ENCODE measurements at regions not wholly inside any gene's neighbourhood (a gene's known extent, or its start where the extent isn't known, plus 50 kb on each side); places are given as distances from the start of the nearest gene placed in this dataset.
"Not testable (repeated sequence)": the region's sequence is repeated elsewhere in the genome, so short reads cannot be mapped to it uniquely, and the experiment has no call there.

- not testable (repeated sequence) for H3K4me1 ChIP-seq (ENCODE audit: control insufficient read depth, insufficient read depth, low read length, unreplicated experiment); H3K4me3 ChIP-seq (ENCODE audit: low read depth, low read length); H3K27me3 ChIP-seq (ENCODE audit: insufficient read depth, low read length); H3K36me3 ChIP-seq (ENCODE audit: insufficient read depth, low read length); H2AFZ ChIP-seq (ENCODE audit: low read length, unreplicated experiment); H3K79me2 ChIP-seq (ENCODE audit: control insufficient read depth, insufficient read depth, low read length, unreplicated experiment)
- H3K27ac ChIP-seq (ENCODE audit: low read depth, low read length) = peak overlapping the region; percentile 52
These were observed 95.9 kb downstream of the NPIPB5 start for GRCh38 chr16:22606619-22607018.

- not testable (repeated sequence) for H3K4me3 ChIP-seq (ENCODE audit: low read depth, low read length); H3K4me1 ChIP-seq (ENCODE audit: control insufficient read depth, insufficient read depth, low read length, unreplicated experiment); H2AFZ ChIP-seq (ENCODE audit: low read length, unreplicated experiment); H3K79me2 ChIP-seq (ENCODE audit: control insufficient read depth, insufficient read depth, low read length, unreplicated experiment); H3K27me3 ChIP-seq (ENCODE audit: insufficient read depth, low read length); H3K27ac ChIP-seq (ENCODE audit: low read depth, low read length); H3K36me3 ChIP-seq (ENCODE audit: insufficient read depth, low read length)
These were observed 99.1 kb downstream of the NPIPB5 start for GRCh38 chr16:22609798-22610197.

GRCh38 chr16:22611128-22611527 lies 100.4 kb downstream of the NPIPB5 start:
- H3K27ac ChIP-seq (ENCODE audit: low read depth, low read length); H3K79me2 ChIP-seq (ENCODE audit: control insufficient read depth, insufficient read depth, low read length, unreplicated experiment); H3K36me3 ChIP-seq (ENCODE audit: insufficient read depth, low read length); H3K4me1 ChIP-seq (ENCODE audit: control insufficient read depth, insufficient read depth, low read length, unreplicated experiment); H3K4me3 ChIP-seq (ENCODE audit: low read depth, low read length); H2AFZ ChIP-seq (ENCODE audit: low read length, unreplicated experiment); H3K27me3 ChIP-seq (ENCODE audit: insufficient read depth, low read length): not testable (repeated sequence)

DNA sequence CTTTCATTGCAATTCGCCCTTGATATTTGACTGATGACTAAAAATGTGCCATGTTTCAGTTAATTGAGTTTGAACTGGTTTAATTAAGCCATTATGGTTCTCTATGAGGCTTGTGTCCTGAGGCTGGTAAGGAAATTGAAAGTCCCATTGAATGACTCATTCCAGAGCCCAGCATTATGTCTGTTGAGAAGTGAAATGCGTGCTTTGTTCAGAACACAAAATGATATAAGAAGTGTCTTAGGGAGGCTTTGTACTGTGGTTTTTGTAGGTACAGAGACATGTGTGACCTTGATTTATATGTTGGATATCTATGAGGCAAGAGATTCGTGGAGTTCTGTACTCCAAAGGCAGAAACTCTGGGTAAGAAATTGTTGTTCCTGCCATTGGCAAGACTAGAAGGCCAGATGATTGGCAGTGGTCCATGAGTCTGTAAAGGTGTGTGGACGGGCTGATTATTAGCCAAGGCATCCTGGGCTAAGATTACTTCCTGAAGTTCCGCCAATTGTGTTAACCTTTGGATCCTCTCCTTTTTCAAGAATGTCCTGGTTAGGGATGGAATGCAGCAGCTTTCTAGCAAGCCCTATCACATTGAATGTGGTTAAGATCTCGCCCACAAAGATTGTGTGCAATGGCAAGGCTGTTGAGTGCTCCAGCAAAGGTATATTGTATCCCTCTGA lies 103.7 kb downstream of the NPIPB5 start:
- H2AFZ ChIP-seq (ENCODE audit: low read length, unreplicated experiment) = no peak overlapping the region
- peaks cover 14% of the 10 kb centered on the region; the same call in 1 of the 2 replicates for H3K27me3 ChIP-seq (ENCODE audit: insufficient read depth, low read length)
- H3K36me3 ChIP-seq (ENCODE audit: insufficient read depth, low read length) = no peaks in the 10 kb centered on the region
- H3K27ac ChIP-seq (ENCODE audit: low read depth, low read length) = no peak overlapping the region
- no peaks in the 10 kb centered on the region for H3K4me1 ChIP-seq (ENCODE audit: control insufficient read depth, insufficient read depth, low read length, unreplicated experiment)
- H3K79me2 ChIP-seq (ENCODE audit: control insufficient read depth, insufficient read depth, low read length, unreplicated experiment) = no peaks in the 10 kb centered on the region
- H3K4me3 ChIP-seq (ENCODE audit: low read depth, low read length) = no peak overlapping the region

DNA sequence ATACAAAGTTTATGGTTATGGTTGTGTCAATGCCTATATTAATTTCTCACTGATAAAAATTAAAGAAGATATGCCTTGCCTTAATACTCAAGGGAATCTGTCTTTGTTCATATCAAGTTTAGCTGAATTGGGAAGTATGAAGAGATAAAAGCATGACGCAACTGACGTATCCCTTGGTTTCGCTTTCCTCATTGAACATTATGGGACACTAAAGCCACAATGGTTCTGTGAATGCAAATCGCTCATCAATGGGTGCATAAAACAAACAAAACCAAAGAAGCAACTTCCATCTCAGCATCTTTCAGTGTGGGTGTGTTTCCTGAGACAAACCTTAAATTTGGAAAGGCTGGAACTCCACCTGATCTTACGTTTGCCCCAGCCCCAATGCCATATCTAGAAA lies 108.2 kb downstream of the NPIPB5 start:
- Histone ChIP-seq H3K79me2 (ENCODE audit: control insufficient read depth, insufficient read depth, low read length, unreplicated experiment) (no peaks in the 10 kb centered on the region), H3K27ac (ENCODE audit: low read depth, low read length) (no peak overlapping the region), H3K27me3 (ENCODE audit: insufficient read depth, low read length) (peaks cover 50% of the 10 kb centered on the region), H2AFZ (ENCODE audit: low read length, unreplicated experiment) (no peak overlapping the region), H3K4me1 (ENCODE audit: control insufficient read depth, insufficient read depth, low read length, unreplicated experiment) (no peaks in the 10 kb centered on the region), H3K36me3 (ENCODE audit: insufficient read depth, low read length) (no peaks in the 10 kb centered on the region), H3K4me3 (ENCODE audit: low read depth, low read length) (no peak overlapping the region)

- Histone ChIP-seq H3K4me3 (ENCODE audit: low read depth, low read length) (no peak overlapping the region), H3K79me2 (ENCODE audit: control insufficient read depth, insufficient read depth, low read length, unreplicated experiment) (no peaks in the 10 kb centered on the region), H3K27ac (ENCODE audit: low read depth, low read length) (no peak overlapping the region), H3K27me3 (ENCODE audit: insufficient read depth, low read length) (peaks cover 72% of the 10 kb centered on the region), H3K36me3 (ENCODE audit: insufficient read depth, low read length) (no peaks in the 10 kb centered on the region), H3K4me1 (ENCODE audit: control insufficient read depth, insufficient read depth, low read length, unreplicated experiment) (no peaks in the 10 kb centered on the region), H2AFZ (ENCODE audit: low read length, unreplicated experiment) (no peak overlapping the region)
These were observed 111.0 kb downstream of the NPIPB5 start for GRCh38 chr16:22621586-22622155.

GRCh38 chr16:22622703-22623102 lies 112.0 kb downstream of the NPIPB5 start:
- H3K4me3 ChIP-seq (ENCODE audit: low read depth, low read length) = no peak overlapping the region
- no peaks in the 10 kb centered on the region for H3K4me1 ChIP-seq (ENCODE audit: control insufficient read depth, insufficient read depth, low read length, unreplicated experiment)
- H3K36me3 ChIP-seq (ENCODE audit: insufficient read depth, low read length) = no peaks in the 10 kb centered on the region
- H2AFZ ChIP-seq (ENCODE audit: low read length, unreplicated experiment) = no peak overlapping the region
- no peak overlapping the region for H3K27ac ChIP-seq (ENCODE audit: low read depth, low read length)
- no peaks in the 10 kb centered on the region for H3K79me2 ChIP-seq (ENCODE audit: control insufficient read depth, insufficient read depth, low read length, unreplicated experiment)
- peaks cover 78% of the 10 kb centered on the region for H3K27me3 ChIP-seq (ENCODE audit: insufficient read depth, low read length)

DNA sequence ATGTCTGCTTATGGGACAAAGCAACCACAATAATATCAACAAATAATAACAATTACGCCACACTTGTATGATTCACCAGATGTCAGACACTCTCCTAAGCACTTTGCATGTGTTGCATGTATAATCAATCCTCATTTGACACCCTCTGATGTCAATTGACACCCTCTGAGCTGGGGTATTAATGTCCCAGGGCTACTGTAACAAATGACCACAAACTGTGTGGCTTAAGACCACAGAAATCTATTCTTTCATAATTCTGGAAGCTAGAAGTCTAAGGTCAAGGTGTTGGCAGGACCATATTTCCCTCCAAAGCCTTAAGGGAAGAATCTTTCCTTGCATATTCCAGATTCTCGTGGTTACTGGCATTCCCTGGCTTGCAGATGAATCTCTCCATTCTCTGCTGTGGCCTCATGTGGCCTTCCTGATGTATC lies 112.7 kb downstream of the NPIPB5 start:
- Histone ChIP-seq H3K79me2 (ENCODE audit: control insufficient read depth, insufficient read depth, low read length, unreplicated experiment) (no peaks in the 10 kb centered on the region), H3K4me1 (ENCODE audit: control insufficient read depth, insufficient read depth, low read length, unreplicated experiment) (no peaks in the 10 kb centered on the region), H3K27me3 (ENCODE audit: insufficient read depth, low read length) (peaks cover 78% of the 10 kb centered on the region), H3K36me3 (ENCODE audit: insufficient read depth, low read length) (no peaks in the 10 kb centered on the region), H3K4me3 (ENCODE audit: low read depth, low read length) (no peak overlapping the region), H2AFZ (ENCODE audit: low read length, unreplicated experiment) (no peak overlapping the region), H3K27ac (ENCODE audit: low read depth, low read length) (no peak overlapping the region)

DNA sequence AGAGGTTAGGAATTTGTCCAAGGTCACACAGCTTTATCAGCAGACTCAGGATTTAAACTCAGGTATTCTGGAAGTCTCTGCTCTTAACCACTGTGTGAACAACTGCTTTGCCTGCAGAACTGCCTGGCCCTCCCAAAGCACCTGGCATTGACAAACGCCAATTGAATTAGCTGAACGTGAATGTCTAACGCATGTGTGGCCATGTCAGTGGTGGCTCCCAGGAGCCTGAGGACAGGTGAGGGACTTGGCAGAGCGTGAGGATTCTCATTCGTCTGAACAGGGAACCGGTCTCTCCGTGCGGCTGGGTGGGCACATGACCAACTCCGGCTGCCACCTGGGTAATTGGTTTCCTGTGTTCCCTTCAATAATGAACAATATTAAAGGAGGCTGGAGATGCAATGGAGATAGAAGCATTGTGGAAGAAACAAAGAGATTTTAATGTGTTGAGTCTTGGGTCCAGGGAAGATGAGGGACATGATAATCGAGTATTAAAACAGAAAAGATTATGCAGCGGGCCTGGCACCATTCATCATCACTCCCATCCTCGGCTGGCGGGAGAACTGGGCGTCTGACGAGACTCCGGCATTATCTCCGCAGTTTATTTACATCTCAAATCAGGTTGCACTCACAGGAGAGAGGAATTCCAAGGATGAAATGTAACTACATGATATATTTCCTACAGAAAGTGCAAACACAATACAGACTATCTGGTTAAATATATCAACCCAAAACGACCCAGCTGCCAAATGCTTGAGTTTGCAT lies 113.5 kb downstream of the NPIPB5 start:
- no peak overlapping the region for H3K27ac ChIP-seq (ENCODE audit: low read depth, low read length)
- H3K4me3 ChIP-seq (ENCODE audit: low read depth, low read length) = no peak overlapping the region
- peaks cover 70% of the 10 kb centered on the region for H3K27me3 ChIP-seq (ENCODE audit: insufficient read depth, low read length)
- no peaks in the 10 kb centered on the region for H3K4me1 ChIP-seq (ENCODE audit: control insufficient read depth, insufficient read depth, low read length, unreplicated experiment)
- no peaks in the 10 kb centered on the region for H3K79me2 ChIP-seq (ENCODE audit: control insufficient read depth, insufficient read depth, low read length, unreplicated experiment)
- no peaks in the 10 kb centered on the region for H3K36me3 ChIP-seq (ENCODE audit: insufficient read depth, low read length)
- no peak overlapping the region for H2AFZ ChIP-seq (ENCODE audit: low read length, unreplicated experiment)

GRCh38 chr16:22624800-22625533 lies 114.3 kb downstream of the NPIPB5 start:
- H2AFZ ChIP-seq (ENCODE audit: low read length, unreplicated experiment) = no peak overlapping the region
- peaks cover 66% of the 10 kb centered on the region for H3K27me3 ChIP-seq (ENCODE audit: insufficient read depth, low read length)
- no peaks in the 10 kb centered on the region for H3K4me1 ChIP-seq (ENCODE audit: control insufficient read depth, insufficient read depth, low read length, unreplicated experiment)
- H3K27ac ChIP-seq (ENCODE audit: low read depth, low read length) = no peak overlapping the region
- no peaks in the 10 kb centered on the region for H3K79me2 ChIP-seq (ENCODE audit: control insufficient read depth, insufficient read depth, low read length, unreplicated experiment)
- no peaks in the 10 kb centered on the region for H3K36me3 ChIP-seq (ENCODE audit: insufficient read depth, low read length)
- H3K4me3 ChIP-seq (ENCODE audit: low read depth, low read length) = no peak overlapping the region

Data from ACC112 (cell line).